ENCODE measurements at regions not wholly inside any gene's neighbourhood (a gene's known extent, or its start where the extent isn't known, plus 50 kb on each side); places are given as distances from the start of the nearest gene placed in this dataset.

DNA sequence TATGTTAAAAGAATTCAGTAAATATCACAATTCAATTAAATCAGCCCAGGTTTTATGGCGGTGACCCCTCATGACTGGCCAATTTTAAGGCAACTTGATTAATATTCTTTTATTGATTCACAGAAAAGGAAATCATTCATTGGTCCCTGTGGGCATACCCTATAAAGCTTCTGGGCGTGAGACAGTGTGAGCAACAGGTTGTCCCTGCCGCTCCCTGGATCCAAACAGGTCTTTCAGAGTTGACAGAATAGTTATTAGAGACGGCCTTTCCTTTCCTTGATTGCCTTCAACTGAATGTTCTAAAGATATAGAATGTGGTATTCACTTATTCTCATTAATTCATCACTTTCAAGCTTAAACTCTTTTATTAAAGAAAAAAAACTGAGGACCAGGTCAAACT, 433.9 kb downstream of the KCNJ2 start:
- in situ Hi-C loops (cut with MboI; ENCODE audit: low pct_unique_long_range_greater_than_20kb, low sequenced_read_pairs), result no loop called here
- DNase-seq, result no peak

DNA sequence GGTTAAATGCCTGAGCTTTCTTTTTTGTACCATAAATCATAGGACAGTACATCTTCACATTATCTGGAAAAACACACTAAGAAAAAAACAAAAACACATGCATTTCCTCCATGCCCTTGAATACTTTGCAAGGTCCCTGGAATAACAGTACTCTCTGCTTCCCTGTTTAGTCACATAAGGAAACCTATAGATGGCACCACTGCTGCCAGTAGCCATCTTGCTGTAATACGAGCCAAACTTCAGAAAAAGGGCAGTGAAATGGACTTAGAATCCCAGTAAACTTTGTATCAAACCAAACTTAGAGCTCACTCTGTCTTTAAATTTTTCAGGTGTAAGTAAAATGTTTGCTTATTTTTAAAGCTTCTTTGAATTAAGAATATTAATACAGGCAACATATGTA, 435.5 kb downstream of the KCNJ2 start:
- in situ Hi-C loops (cut with MboI; ENCODE audit: low pct_unique_long_range_greater_than_20kb, low sequenced_read_pairs), result no loop called here
- no peak for DNase-seq

DNA sequence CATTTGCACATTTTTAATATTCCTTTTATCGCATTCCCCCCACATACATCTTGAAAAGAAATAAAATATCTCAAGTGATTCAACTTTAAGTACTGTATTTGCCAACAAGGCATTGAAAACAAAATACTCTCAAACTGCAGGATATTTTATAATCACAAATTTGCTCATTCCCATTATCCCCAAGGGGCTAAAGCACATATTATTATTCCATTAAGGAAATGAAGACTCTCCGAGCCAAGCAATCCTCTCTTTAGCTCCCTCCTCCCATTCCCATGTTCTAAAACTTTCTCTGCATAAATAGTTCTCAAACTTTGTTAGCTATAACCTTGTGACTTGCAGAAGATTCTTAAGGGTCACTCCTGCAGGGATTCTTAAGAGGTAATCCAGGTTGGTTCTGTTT, 436.8 kb downstream of the KCNJ2 start:
- no peak for DNase-seq
- in situ Hi-C loops (cut with MboI; ENCODE audit: low pct_unique_long_range_greater_than_20kb, low sequenced_read_pairs), result no loop called here

DNA sequence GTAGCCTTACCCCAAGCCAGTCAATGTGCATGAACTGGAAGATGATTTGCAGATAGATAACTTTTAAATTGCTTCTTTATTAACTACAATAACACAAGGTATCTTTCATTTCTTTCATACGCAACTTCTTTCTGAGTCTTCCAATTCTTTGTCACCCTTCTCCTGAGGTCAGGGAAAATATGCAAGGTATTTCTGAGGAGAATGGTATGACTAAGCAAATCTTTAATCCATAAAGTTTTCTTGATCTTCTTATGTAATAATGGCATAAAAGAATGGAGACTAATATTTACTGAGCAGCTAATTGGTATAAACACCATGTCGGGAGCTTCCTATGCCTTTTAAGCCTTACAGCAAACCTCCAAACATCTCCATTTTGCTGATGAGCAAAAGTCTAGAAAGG, 438.9 kb downstream of the KCNJ2 start:
- DNase-seq, result no peak
- in situ Hi-C loops (cut with MboI; ENCODE audit: low pct_unique_long_range_greater_than_20kb, low sequenced_read_pairs), result no loop called here

DNA sequence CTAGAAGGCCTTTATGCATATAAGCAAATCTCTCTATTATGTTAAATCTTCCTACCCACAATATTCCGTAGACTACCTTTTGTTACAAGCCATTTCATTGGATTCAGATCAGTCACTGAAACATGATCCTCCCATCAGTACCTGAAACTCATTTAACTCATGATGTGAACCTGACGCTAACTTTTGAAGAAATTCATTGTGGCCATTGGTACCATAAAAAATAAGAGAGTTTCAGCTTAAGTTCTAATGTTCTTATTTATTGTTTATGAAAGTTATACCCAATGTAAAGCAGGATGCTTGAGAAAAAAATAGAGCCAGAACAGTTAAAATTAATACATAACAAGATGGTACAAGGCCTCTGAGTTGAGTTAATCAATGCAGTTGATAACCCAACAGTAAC, 439.6 kb downstream of the KCNJ2 start:
- in situ Hi-C loops (cut with MboI; ENCODE audit: low pct_unique_long_range_greater_than_20kb, low sequenced_read_pairs), result no loop called here
- DNase-seq, result no peak

DNA sequence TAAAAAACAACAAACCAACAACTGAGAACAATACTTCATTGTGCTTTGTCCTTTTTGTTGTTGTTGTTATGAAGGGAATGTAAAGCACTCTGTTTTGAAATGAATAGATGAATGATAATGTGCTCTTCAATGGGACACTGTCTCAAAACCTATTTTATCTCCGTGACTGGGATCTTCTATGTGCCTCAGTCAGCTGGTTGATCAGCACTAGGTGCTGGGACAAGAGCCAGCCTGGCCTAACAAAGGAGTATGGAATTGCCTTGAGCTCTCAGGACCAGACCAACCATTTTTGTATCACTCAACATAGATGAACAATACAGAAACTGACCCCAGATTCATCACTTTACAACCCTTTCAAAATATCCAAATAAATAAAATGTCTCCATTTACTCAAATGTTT, 440.2 kb downstream of the KCNJ2 start:
- in situ Hi-C loops (cut with MboI; ENCODE audit: low pct_unique_long_range_greater_than_20kb, low sequenced_read_pairs), result no loop called here
- DNase-seq, result no peak

DNA sequence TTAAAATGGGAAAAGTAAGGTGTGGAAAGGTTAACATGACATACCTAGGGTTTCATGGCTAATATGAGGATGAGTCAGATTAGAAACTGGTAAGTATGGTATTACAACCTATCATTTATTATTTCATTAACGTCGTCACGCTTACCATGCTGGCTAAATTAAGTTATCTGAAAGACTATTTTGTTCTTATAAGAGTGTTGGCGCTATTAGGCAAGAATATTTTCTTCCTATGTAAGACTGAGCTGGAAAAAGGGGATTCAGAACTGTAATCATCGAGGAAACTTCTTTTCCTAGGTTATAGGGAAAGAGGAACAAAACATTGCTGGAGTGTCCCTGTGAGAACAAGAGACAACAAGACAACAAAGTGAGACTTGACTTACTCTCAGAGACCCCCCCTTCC, 440.8 kb downstream of the KCNJ2 start:
- in situ Hi-C loops (cut with MboI; ENCODE audit: low pct_unique_long_range_greater_than_20kb, low sequenced_read_pairs), result no loop called here

DNA sequence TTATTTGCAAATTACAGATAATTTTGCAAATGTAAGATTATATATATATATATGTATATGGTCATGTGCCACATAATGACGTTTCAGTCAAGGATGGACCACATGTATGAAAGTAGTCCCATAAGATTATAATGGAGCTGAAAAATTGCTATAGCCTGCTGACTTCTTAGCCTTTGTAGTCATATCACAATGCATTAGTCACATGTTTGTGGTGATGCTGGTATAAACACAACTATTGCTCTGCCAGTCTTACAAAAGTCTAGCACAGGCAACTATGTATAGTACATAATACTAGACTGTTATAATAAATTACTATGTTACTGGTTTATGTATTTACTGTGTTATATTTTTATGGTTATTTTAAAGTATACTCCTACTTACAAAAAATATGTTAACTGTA, 444.3 kb downstream of the KCNJ2 start:
- no peak for DNase-seq
- in situ Hi-C loops (cut with MboI; ENCODE audit: low pct_unique_long_range_greater_than_20kb, low sequenced_read_pairs), result no loop called here

More for the DNA sequence above, 440.8 kb downstream of the KCNJ2 start:
- DNase-seq, result no peak

DNA sequence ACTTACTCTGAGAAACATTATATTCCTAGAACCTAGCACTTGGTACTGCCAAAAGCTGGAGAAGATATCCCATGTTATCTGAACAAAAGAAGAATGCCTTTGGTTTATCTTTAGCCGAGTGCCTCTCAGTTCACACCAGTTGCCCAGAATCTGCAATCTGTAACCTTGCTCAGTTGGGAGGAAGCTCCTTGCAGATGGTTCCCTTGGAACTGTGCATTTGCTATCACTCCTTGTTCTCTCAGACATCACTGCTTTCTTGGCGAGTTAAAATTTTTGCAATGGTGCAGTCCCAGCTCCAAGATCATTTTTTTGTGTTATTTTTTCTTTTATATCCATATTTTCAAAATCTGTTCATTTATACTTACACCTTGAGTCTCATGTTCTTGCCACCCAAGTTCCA, 446.5 kb downstream of the KCNJ2 start:
- DNase-seq, result no peak
- in situ Hi-C loops (cut with MboI; ENCODE audit: low pct_unique_long_range_greater_than_20kb, low sequenced_read_pairs), result no loop called here

DNA sequence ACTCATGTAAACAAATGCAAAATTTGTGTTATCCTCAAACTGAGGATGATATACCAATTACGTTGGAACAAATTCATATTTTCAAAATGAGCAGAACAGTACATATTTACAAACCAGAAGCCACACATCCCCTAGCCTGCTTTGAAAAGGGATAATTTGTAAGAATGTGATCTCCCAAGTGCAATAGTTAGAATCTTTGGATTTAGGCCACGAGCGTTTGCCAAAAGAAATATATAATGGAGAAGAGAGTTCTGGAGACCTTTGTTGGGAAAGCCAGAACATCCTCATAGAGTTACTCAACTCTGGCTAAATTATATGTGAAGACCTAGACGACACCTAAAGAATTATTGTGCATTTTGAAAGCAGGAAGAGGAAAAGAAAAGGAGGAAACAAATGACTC, 449.3 kb downstream of the KCNJ2 start:
- in situ Hi-C loops (cut with MboI; ENCODE audit: low pct_unique_long_range_greater_than_20kb, low sequenced_read_pairs), result no loop called here
- DNase-seq, result no peak

DNA sequence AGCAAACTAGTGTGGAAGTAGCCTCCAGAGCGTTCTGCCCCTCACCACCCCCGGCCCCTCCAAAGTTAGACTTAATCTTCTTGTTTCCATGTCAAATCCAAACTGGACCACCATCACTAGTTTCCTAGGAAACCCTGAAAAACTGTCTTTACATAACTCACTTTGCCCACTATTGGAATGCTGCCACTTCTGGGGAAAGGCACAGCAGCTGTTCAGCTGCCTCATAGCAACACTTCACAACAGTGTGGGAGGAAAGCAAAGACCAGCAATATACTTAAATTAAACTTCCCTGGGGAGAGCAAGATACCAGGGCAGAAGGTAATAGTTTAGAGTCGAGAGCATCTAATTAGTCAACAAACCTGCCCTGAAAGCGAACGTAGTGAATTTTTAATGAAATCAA, 452.2 kb downstream of the KCNJ2 start:
- in situ Hi-C loops (cut with MboI; ENCODE audit: low pct_unique_long_range_greater_than_20kb, low sequenced_read_pairs), result no loop called here
- DNase-seq, result no peak

DNA sequence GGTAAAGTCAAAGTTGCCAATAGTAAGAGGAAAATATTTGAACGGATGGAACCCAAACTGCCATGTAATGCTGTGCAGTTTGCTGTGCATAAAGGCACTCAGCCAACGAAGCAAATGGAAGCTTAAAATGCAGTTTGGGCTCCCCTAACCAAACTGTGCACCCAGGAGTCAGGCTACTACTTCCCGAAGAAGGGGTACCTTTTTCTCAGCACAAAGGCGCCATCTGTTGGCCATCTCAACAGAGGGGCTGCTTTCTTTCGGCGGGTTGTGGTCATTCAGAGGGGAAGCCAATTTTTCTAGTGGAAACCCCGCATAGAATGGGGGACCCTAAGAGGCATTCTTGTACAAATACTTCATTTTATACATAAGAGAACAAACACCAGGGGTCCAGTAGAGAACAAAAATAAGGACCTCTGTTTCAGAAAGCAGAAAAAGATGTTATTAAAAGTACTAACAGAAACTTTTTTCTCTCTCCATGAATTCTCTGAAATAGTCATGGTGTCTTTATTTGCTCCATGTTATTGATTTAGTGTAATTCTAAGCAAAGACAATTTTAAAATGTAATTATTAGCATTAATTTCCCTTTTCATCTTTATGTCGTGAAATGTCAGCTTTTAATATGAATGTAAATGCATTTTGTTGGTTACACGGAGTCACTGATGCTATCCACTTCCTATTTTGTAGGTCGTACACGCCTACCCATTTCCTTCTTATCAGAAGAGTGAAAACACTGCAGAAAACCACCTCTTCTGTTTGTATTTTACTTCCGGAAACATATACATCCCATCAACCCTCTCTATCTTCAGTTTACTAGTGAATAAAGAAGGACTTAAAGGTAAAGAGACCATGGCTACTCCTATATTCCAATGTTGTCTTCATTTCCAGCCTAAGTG, 453.3 kb downstream of the KCNJ2 start:
- DNase-seq, result peak; percentile 42
- in situ Hi-C loops (cut with MboI; ENCODE audit: low pct_unique_long_range_greater_than_20kb, low sequenced_read_pairs), result no loop called here

DNA sequence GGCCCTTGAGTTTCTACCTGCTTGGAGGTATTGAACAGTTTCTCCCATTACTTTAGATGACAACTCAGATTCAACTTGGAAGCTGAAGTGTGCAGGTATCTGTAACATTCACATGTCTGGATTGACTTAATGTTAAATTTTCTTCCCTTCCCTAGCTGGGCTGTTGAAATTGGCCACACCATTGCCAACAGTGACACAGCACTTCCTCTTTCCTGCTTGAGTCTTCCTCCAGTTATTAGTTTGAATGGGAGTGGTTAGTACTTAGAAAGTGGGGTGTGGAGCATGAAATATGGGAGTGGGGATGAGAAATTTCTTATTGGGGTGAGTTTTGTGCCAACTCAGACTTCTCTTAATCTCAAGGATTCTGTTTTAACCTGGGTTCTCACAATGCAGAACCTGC, 454.9 kb downstream of the KCNJ2 start:
- peak; percentile 12 for DNase-seq
- in situ Hi-C loops (cut with MboI; ENCODE audit: low pct_unique_long_range_greater_than_20kb, low sequenced_read_pairs), result no loop called here

DNA sequence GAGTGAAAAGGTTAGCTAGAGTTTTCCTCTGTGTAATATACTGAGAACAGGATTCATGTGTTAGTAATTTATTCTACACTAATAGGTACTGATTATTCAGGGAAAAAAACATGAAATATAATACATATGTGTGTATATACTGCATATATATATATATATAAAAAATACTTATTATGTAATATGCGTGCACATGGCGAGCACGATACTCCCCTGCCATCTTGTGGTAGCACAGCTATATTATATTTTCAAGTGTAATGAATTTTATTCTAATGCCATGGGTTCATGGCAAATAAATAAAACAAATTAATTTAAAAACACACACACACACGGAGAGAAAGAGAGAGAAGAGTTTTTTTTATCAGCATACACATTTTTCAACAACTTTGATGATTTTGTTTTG, 460.6 kb downstream of the KCNJ2 start:
- in situ Hi-C loops (cut with MboI; ENCODE audit: low pct_unique_long_range_greater_than_20kb, low sequenced_read_pairs), result no loop called here
- no peak for DNase-seq

DNA sequence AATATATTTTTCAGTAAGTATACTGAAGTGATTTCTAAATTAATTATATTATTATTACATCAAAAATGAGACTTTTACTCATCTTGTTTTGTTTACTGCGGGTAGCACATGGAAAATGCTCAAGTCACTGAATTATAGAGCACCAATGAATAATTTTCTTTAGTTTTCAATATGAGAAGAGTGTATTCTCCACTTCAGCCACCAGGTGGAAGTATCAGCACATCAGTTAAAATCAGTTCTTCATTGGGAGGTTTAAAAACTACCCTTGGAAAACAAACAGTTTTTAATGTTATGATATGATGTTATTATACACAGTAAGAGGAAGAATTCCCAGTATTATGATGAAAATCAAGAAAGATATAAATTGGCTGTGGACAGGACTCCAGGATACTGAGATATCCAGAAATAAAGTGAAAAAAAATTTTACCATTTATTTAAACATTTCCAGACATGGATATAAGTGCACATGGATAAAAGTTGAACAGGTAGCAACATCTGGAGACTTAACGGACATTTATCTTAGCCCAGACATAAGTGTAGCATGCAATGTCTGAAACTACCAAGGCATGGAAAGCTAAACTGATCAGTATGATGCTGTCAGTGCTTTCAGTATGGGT, 467.3 kb downstream of the KCNJ2 start:
- in situ Hi-C loops (cut with MboI; ENCODE audit: low pct_unique_long_range_greater_than_20kb, low sequenced_read_pairs), result no loop called here
- DNase-seq, result peak; percentile 36

DNA sequence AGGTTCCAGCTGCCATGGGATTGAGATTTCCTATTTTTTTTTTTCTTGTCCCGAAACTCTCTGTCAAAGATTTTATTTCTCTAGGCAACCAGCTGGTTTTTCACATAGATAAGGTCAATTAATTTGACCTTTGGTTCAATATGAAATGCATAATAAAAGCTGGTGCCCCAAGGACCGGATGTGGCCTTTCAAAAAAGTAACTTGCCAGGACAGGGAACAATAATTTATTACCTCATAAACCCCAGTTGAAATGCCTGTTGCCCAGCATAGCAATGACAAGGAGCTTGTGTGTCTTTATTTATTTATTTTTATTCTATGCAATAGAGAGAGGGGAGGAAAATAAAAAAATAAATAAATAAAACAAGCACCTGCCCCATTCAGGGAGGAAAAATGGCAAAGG, 472.7 kb downstream of the KCNJ2 start:
- in situ Hi-C loops (cut with MboI; ENCODE audit: low pct_unique_long_range_greater_than_20kb, low sequenced_read_pairs), result no loop called here
- no peak for DNase-seq

DNA sequence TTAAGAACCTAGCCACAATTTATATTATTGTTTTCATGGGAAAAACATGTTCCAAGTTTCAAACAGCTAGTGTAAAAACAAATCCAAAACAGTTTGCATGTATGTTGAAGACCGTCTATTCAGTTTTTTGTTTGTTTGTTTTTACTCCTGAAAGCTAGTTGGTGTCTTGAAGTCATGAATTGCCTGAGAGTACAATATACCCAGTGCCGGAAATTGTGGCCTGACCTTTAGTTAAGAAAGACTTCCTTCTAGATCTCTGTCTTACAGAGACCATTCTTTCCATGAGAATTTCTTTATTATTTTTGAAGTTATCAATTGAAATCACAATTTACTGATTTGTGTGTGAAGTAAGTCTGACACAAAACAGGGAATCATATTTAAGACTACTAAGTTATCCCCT, 474.8 kb downstream of the KCNJ2 start:
- in situ Hi-C loops (cut with MboI; ENCODE audit: low pct_unique_long_range_greater_than_20kb, low sequenced_read_pairs), result no loop called here
- DNase-seq, result no peak

DNA sequence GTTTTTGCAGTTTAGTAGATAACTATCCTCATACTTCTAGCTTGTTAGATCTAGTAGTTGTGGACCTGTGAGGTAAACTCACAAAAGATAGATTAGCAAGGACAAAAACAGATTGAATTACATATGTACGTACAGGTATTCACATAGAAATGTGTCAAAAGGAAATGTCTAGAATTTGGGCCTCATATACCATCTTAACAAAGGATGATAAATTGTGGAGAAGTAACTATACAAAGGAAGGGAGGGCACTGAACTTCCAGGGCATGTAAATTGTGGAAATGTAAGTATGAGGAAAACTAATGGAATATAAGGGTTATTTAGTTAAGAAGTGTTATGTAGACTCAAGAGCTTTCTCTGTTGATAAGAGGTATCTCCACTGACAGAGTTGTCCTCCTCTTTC, 477.3 kb downstream of the KCNJ2 start:
- in situ Hi-C loops (cut with MboI; ENCODE audit: low pct_unique_long_range_greater_than_20kb, low sequenced_read_pairs), result no loop called here
- no peak for DNase-seq

DNA sequence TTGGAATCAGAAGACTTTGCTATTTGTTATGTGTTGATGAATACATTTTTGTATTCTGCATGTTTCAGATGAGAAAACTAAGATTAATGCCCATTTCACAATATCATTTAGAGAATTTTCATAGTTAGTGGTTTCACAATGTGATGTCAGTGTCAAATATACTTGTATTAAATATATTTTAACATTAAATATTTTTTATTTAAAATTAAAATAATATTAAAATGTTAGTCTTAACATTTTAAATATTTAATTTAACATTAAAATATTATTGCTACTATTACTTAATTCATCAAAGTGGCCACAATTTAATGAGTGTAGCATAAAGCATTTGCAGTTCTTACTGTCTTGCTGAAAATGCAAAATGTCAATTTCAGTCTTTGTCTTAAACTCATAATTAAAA, 478.8 kb downstream of the KCNJ2 start:
- DNase-seq, result no peak
- in situ Hi-C loops (cut with MboI; ENCODE audit: low pct_unique_long_range_greater_than_20kb, low sequenced_read_pairs), result no loop called here

DNA sequence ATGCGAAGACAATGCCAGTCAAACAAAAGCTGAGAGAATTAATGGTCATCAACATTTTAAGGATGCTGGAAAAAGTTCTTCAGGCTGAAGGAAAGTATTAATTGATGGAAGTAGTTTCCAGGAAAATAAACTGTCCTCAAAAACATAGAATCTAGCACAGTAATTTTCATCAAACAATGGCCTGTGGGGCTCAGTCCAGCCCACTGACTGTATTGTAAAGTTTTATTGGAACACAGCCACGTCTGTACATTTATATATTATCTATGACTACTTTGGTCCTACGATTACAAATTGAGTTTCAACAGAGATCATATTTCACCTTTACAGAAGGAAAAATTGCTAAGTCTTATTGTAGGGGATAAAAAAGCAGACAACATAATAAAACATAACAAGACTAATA, 484.5 kb downstream of the KCNJ2 start:
- in situ Hi-C loops (cut with MboI; ENCODE audit: low pct_unique_long_range_greater_than_20kb, low sequenced_read_pairs), result no loop called here
- DNase-seq, result no peak

DNA sequence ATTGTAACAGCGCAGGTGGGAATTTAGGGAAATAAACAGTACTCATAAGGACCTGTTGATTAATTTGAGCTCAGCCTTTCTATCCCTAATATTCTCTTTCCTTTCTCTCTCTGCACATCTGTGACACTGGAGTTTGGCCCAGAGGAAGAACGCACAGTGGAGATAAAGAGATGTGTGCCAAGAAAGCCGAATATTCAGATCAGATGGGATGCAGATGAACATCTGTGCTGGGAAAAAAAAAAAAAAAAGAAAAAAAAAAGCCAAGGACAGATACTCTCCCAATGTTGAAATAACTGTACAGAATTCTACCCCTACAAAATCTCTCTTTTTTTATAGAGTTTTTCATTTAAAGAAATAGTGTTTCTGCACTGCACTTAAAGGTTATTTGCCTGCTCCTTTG, 485.4 kb downstream of the KCNJ2 start:
- in situ Hi-C loops (cut with MboI; ENCODE audit: low pct_unique_long_range_greater_than_20kb, low sequenced_read_pairs), result no loop called here
- no peak for DNase-seq
